Cerebellar nuclear complex (tissue), 1 donor: ENCODE measurements at regions not wholly inside any gene's neighbourhood (a gene's known extent, or its start where the extent isn't known, plus 50 kb on each side); places are given as distances from the start of the nearest gene placed in this dataset.

Experiments used
- DNase-seq, 2 experiments: peaks; one replicate each; lab custom pipeline; 2025; lab: John Stamatoyannopoulos, UW

- no peak for DNase-seq
Measured at GRCh38 chr9:79152306-79152705, 419.5 kb upstream of the TLE4 start.

DNA sequence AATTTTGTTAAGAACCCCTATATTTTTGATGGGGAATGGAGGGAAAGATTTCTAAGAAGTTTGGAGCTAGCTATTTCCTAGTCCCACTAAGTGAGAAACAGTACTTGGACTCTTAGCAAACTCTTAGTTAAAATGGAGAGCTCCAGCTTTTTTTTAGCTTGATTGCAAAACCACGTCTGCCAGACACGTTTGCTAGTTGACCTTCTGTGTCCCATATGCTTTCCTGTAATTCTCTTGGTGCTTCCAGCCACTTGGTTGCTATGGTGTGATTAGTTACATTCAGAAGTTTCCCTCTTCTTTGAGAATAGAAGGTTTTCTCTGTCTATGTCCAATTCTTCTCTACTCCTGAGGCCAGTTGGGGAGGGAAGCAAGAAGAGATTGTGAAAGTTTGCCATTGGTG is 417.0 kb upstream of the TLE4 start:
- no peak for DNase-seq

- no peak for DNase-seq
Measured at GRCh38 chr9:79155308-79155707, 416.5 kb upstream of the TLE4 start.

- DNase-seq, result no peak
Measured at GRCh38 chr9:79163544-79163943, 408.2 kb upstream of the TLE4 start.

DNA sequence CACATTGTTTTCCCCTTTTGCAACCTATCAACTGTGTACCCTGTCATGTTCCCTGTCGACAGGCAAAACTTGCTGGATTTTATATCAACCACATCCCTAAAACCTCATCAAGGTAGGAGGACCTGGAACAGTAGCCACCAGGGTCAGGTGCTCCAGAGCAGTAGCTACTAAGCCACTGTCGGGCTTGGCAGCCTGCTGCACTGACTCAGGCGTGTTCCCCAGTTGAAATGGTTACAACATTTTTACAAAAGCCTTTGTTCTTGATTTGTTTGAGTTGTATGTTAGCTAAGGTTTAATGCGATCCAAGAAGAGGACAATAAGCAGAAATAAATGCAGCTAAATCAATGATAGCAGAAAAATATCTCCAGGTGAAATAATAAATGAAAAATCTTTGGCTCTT is 407.4 kb upstream of the TLE4 start:
- no peak for DNase-seq

DNA sequence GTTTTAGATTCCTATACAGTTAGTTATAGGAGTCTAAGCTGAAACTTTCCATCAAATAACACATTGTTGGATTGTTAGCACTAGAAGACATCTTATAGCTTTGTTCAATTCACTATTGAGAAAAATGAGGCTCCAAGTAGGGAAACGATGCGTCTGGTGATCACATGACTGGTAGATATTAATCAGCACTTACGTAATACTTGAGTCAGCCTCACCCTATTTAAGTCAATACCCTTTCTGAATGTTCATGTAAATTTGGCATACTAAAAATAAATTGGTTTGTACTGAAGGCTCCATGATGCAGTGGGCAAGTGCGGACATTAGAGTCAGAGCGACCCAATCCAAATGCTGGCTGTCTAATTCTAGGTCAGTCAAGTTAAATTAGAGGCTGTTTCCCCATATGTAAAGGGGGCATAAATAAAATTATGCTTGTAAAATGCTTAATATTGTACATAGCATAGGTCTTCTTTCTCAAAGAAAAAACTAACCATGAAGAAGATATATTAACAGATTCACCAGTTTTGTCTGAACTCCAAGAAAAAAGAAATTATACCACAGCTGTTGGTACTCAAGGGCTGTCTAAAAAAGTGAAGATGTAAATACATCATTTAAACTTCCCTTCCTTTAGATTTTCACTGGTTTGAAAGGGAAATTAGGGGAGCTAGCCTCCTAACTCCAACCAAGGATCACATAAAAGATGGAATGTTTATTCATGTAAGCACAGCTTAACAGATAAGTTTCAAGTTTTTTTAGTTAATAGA is 406.6 kb upstream of the TLE4 start:
- DNase-seq, result no peak

DNA sequence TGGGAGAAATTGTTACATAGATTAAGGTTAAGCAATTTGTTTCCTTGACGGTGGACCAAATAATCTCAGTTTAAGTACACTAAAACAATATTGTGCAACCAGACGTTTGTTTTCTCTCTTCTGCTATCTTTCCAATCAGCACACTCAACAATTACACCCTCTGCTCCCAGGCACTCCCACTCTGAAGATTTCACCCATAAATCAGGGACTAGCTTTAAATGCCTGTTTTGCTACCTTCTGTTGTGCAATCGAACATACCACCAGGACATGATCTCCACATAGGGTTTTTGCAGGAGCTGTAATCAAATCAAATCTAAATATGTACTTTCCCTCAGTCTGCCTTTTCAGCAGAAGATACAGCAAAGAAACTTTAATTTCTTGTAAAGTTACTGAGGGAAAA is 405.8 kb upstream of the TLE4 start:
- no peak for DNase-seq

- DNase-seq, result no peak
Measured at GRCh38 chr9:79170643-79171042, 401.1 kb upstream of the TLE4 start.

- DNase-seq, result no peak
Measured at GRCh38 chr9:79173932-79174331, 397.8 kb upstream of the TLE4 start.

DNA sequence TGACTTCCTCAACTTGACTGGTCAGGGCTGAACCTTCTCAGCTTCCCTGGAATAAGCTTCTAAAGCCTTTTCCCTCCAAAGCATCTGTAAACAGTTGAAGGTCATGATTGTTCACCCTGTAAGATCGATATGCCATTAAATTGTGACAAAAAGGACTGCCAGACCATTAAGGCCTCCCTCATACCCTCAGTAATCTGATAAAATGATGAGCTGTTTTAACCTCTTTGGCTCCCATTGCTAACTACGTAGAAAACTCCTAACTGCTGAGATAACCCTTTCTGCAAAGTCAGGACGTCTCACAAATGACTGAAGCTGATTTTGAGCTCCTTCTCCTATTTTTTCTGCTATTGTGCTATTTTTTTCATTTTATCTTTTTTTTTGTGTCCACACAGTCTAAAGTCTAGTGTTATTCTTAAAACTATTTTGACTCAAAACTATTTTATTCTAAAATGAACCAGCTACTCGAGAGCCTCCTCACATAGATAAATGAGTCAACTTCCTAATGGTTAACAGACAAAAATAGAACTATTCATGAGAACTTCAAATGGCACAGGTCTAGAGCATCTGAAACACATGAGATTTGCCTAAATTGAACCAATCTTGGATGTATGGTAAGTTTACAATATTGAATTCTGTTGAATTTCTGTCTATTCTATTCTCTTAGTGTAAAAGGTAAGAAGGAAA is 395.6 kb upstream of the TLE4 start:
- DNase-seq, result no peak

DNA sequence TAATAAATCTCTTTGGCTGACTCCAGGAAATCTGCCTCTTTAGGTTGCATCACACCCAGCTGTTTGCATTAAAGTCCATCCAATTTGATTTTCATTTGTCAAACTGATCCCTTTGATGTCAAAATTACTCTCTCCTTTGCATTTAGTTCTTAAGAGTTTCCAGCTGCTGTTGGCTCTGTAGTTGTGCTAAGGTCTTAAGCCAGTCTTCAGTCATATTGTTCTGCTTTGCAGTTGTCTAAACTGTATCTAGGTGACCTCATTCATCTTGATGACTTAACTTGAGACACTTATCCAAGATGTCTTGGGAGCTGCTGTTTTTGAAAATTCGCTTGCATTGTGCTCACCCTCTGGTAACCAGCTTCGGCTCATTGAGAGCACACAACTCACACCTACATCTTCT is 386.9 kb upstream of the TLE4 start:
- DNase-seq, result no peak

- DNase-seq, result no peak
Measured at GRCh38 chr9:79185866-79186265, 385.9 kb upstream of the TLE4 start.

DNA sequence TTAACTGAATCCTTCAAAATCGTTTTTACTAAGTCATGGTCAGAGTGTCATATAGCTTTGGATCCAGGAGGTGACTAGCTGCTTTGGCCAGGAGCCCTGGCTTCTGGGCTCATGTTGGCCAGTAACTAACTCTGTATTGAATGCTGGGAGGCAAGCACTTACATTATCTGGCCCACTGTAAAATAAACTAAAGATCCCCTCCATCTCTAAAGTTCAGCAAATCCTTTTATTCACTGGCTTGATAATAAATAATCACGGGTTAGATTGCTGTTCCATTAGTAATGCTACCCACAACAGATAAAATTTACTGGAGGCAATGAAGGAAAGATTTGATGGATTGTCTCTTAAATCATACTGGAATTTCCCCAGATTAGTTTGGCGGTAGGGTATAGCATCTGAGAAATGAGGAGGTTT is 382.2 kb upstream of the TLE4 start:
- DNase-seq, result no peak

DNA sequence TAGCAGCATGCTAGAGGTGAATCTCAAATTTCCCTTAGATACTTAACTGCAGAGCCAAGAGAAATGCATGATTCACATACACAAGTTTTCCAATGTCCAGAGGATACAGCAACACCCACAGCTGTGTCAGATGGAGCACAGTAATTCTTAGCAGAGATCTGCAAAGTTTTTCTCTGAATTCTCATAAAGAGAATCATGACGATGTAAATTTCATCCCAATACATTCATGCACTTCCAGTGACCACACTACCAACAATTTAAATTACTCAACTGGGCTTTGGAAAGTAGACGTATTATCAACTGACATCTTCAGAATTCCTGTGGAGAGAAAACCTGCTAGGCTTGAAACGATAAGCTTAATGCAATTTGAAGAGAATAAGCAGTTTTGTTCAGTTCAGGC is 378.8 kb upstream of the TLE4 start:
- no peak for DNase-seq

DNA sequence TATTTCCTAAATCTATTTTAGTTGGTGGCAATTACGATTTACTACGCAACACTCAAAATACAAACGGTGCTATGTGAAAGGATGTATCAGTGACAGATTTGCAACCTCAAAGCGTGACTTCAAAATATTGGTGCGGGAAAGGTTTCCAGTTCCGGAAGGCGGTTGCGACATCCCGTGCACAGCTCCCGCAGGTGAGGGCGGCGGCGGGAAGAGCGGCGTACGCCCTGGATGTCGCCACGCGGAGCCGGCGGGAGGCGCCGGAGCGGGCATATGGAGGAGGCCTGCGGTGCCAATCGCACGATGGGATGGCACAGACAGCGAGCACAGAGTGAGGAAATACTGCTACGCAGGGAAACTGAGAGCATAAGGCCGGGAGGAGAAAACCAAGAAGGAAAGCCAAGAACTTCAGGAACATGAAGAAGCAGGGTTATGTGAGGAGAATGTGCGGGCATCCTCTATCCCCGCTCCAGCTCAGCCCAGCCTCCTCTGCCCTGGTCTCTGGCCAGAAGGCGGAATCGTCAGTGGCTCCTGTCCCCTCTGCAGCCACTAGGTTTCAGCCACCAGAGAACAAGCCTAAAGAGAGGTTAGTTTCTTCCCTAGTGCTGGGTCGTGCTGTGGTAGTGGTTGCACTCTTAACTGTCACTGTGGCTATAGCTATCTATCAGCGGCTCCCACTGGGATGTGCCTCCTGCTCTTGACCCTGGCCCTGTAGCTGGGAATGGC is 378.1 kb upstream of the TLE4 start:
- DNase-seq, result no peak

DNA sequence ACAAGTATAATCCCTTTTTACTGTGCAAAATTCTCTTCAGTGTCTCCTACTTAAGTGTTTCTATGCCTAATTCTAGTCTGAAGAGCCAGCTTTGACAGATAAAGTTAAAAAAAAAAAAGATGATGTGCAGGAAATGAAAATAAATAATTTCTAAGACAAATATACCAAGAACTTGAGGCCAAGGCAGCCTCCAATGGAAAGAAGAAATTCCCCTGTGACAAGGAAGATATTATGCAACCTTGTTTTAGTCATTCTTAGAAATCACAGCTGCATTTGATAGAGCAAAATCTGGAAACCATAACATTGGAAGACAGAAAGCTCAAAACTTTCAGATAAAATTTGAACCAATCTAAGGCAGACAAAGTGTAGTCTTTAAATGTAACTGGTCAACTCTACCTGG is 375.9 kb upstream of the TLE4 start:
- no peak for DNase-seq

DNA sequence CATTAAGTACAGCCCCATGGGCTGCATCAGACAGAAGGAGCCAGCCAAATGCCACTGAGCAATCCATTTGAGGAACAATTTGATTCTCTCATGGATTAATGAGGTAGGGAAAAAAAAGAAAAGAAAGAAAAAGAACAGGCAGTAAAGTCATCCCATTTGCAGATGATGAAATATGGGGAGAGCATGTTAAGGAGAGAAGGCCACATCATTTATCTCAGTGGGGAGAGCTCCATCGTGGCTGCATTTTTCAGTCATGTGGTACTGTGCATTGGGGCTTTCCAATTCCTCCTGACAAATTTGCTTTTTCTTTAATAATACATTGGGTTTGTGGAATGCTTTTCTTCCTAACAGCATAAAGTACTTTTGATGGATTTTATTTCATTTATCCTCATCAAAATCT is 375.2 kb upstream of the TLE4 start:
- no peak for DNase-seq

DNA sequence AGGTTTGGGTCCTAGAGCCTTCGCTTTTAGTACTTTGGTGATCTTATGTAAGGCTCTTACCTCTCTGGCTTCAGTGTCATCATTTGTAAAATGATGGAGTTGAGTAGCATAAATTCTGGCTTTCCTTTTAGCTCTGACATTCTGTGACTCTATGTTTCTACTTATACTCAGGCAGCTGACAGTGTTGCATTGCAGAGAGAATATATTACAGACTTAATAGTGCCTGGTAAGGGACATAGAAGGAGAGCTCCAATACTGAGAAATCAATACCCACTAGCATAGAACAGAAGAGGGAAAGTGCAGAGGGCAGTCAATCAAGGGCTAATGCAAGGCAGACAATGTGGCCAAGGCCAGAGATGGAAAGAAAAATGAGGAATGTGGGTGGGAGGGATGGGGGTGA is 371.4 kb upstream of the TLE4 start:
- DNase-seq, result no peak

GRCh38 chr9:79201636-79202035 is 370.1 kb upstream of the TLE4 start:
- no peak for DNase-seq

- no peak for DNase-seq
Measured at GRCh38 chr9:79208791-79209396, 362.9 kb upstream of the TLE4 start.

GRCh38 chr9:79210541-79211243 is 361.1 kb upstream of the TLE4 start:
- DNase-seq, result no peak
